ENCODE measurements at regions not wholly inside any gene's neighbourhood (a gene's known extent, or its start where the extent isn't known, plus 50 kb on each side); places are given as distances from the start of the nearest gene placed in this dataset.

DNA sequence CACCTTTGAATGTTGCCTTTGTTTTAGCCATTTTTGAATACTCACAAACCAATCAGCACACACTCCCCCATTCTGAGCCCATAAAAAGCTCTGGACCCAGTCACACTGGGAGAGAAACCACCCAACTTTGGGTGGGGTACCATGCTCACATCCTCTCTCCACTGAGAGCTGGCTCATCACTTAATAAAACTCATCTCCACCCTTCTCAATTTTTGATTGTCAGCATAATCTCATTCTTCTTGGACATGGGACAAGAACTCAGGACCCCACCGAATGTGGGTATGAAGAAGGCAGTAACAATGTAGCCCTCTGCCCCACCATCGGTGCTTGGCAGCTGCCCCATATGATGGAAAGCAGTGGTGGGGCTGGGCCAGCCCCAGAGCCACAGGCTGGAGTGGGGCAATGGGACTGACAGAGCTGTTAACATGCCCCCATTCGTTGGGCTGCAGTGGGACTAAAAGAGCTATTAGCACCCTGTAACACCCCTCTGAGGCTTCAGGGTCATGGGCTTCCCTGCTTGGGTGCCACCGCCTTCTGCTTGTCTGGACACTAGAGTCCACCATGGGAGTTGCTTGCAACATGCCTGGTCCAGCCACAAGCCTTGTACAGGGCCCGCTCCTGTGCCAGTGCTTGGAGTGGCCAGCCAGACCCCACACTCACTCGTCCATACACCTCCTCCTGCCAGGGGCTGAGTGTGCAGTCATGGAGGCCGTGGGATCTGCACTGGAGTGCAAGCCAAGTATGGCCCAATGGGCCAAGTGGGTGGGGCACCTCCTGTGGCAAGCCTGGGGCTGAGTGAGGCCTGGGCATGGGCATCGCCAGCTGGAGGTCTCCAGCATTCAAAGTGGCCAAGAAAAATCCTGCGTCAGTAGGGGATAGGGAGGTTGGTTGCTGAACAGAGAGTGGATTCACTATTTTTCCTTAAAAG, 471.1 kb downstream of the TBC1D22A start:
- Mint-ChIP-seq H3K9me3 (no peaks in the 10 kb centered on the region), H3K36me3 (no peaks in the 10 kb centered on the region), H3K27me3 (ENCODE audit: low read depth in 2 of 2) (peaks cover 0 to 7% of the 10 kb centered on the region in 2 donors), H3K4me1 (no peaks in the 10 kb centered on the region), H3K4me3 (no peak overlapping the region), H3K27ac (no peak overlapping the region)
- ATAC-seq = no peak
- Histone ChIP-seq H3K36me3 (ENCODE audit: control insufficient read depth, insufficient read depth, low read length) (no peaks in the 10 kb centered on the region), H3K9me3 (ENCODE audit: control insufficient read depth, insufficient read depth, low read length) (no peaks in the 10 kb centered on the region), H3K27ac (ENCODE audit: low read length) (no peak overlapping the region), H3K4me1 (ENCODE audit: control insufficient read depth, insufficient read depth, low read length) (no peaks in the 10 kb centered on the region), H3K27me3 (ENCODE audit: control insufficient read depth, insufficient read depth, low read length) (no peaks in the 10 kb centered on the region), H3K4me3 (ENCODE audit: low read length) (no peak overlapping the region)
- TF ChIP-seq, protein P1, sequence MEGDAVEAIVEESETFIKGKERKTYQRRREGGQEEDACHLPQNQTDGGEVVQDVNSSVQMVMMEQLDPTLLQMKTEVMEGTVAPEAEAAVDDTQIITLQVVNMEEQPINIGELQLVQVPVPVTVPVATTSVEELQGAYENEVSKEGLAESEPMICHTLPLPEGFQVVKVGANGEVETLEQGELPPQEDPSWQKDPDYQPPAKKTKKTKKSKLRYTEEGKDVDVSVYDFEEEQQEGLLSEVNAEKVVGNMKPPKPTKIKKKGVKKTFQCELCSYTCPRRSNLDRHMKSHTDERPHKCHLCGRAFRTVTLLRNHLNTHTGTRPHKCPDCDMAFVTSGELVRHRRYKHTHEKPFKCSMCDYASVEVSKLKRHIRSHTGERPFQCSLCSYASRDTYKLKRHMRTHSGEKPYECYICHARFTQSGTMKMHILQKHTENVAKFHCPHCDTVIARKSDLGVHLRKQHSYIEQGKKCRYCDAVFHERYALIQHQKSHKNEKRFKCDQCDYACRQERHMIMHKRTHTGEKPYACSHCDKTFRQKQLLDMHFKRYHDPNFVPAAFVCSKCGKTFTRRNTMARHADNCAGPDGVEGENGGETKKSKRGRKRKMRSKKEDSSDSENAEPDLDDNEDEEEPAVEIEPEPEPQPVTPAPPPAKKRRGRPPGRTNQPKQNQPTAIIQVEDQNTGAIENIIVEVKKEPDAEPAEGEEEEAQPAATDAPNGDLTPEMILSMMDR (IDR thresholded peaks at IDR 0.05) = no peak
- no peak for DNase-seq
- WGBS (ENCODE audit: insufficient coverage) = 82% methylated on average over 9 of the region's 9 CpGs
- intact Hi-C loops (cut with micrococcal nuclease) = no loop called here

DNA sequence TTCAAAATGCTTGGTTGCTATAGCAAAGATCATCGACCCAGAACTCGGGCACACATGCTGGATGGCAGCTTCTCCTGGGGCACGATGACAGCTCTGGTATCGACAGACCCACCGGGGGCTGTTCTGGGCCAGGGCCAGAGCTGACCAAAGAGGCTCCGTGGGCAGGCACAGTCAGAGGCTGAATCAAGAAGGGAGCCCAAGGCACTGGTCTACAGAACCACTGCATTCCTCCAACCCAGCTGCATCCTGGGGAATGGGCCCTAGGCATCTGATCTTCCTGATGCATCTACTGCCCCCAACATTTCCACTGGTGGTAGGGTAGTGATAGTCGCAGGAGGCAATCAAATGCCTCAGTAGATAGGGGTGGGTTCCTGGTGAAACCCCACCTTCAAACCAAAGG, 470.3 kb downstream of the TBC1D22A start:
- TF ChIP-seq, protein P1 (IDR thresholded peaks at IDR 0.05) = no peak
- no peak overlapping the region for H3K27ac Mint-ChIP-seq
- ATAC-seq = no peak
- 89% methylated on average over 6 of the region's 7 CpGs for WGBS (ENCODE audit: insufficient coverage)
- Histone ChIP-seq H3K4me1 (ENCODE audit: control insufficient read depth, insufficient read depth, low read length) (no peaks in the 10 kb centered on the region), H3K36me3 (ENCODE audit: control insufficient read depth, insufficient read depth, low read length) (no peaks in the 10 kb centered on the region), H3K9me3 (ENCODE audit: control insufficient read depth, insufficient read depth, low read length) (no peaks in the 10 kb centered on the region), H3K4me3 (ENCODE audit: low read length) (no peak overlapping the region), H3K27me3 (ENCODE audit: control insufficient read depth, insufficient read depth, low read length) (no peaks in the 10 kb centered on the region), H3K27ac (ENCODE audit: low read length) (no peak overlapping the region)
- no peak overlapping the region for H3K4me3 Mint-ChIP-seq
- no peaks in the 10 kb centered on the region for H3K4me1 Mint-ChIP-seq
- intact Hi-C loops (cut with micrococcal nuclease) = no loop called here
- no peaks in the 10 kb centered on the region for H3K36me3 Mint-ChIP-seq
- no peaks in the 10 kb centered on the region for H3K9me3 Mint-ChIP-seq
- no peak for DNase-seq
- peaks cover 0 to 4% of the 10 kb centered on the region in 2 donors for H3K27me3 Mint-ChIP-seq (ENCODE audit: low read depth in 2 of 2)

DNA sequence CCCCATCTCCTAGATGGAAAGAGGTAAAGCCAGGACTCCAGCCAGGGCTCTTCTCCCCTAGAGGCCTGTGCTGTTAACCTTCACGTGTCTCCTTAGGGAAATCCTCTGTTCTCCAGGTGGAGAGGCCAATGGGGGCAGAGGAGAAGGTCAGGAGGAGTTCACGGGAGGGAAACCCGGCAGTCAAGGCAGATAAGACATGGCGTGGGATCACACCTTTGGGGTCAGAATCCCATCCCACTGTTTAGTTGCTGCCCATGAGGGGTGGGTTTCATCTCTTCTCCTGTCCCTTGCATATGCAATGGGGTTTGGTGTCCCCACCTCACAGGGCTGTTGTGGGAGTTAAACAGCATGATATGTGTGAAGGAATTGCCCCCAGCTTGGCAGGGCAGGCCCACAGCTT, 469.7 kb downstream of the TBC1D22A start:
- H3K27me3 ChIP-seq (ENCODE audit: control insufficient read depth, insufficient read depth, low read length) = no peaks in the 10 kb centered on the region
- 82% methylated on average over 4 of the region's 4 CpGs for WGBS (ENCODE audit: insufficient coverage)
- Mint-ChIP-seq H3K36me3 (no peaks in the 10 kb centered on the region), H3K9me3 (no peaks in the 10 kb centered on the region), H3K27ac (no peak overlapping the region), H3K4me3 (no peak overlapping the region), H3K4me1 (no peaks in the 10 kb centered on the region), H3K27me3 (ENCODE audit: low read depth in 2 of 2) (peaks cover 0 to 4% of the 10 kb centered on the region in 2 donors)
- H3K36me3 ChIP-seq (ENCODE audit: control insufficient read depth, insufficient read depth, low read length) = no peaks in the 10 kb centered on the region
- TF ChIP-seq, protein P1 (IDR thresholded peaks at IDR 0.05) = no peak
- ATAC-seq = no peak
- H3K4me3 ChIP-seq (ENCODE audit: low read length) = no peak overlapping the region
- H3K27ac ChIP-seq (ENCODE audit: low read length) = no peak overlapping the region
- DNase-seq = no peak
- H3K4me1 ChIP-seq (ENCODE audit: control insufficient read depth, insufficient read depth, low read length) = no peaks in the 10 kb centered on the region
- no peaks in the 10 kb centered on the region for H3K9me3 ChIP-seq (ENCODE audit: control insufficient read depth, insufficient read depth, low read length)
- intact Hi-C loops (cut with micrococcal nuclease) = no loop called here
